ENCODE measurements at regions not wholly inside any gene's neighbourhood (a gene's known extent, or its start where the extent isn't known, plus 50 kb on each side); places are given as distances from the start of the nearest gene placed in this dataset.

DNA sequence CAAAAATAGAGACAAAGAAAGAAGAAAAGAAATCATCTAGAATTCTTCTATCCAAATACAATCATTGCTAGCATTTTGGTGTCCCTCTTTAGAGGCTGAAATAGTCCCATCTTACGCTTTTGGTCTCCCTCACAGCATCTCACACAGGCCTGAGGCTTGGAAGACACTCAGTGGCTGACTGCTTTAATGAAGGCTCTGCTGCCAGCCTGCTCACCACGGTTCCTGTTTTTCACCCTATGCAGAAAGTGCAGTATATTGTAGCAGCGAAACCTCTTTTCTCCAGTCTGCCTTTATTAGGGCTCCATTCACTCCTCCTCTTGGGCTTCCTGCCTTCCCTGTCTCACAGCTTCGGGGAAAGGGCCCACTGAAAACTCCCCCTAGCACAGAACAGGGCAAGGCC lies 102.2 kb downstream of the JCAD start:
- Mint-ChIP-seq H3K27me3 (ENCODE audit: low read depth in 3 of 3) (peaks cover 1 to 4% (median 2%) of the 10 kb centered on the region in 3 donors), H3K36me3 (no peaks in the 10 kb centered on the region), H3K9me3 (peaks cover 0 to 7% (median 3%) of the 10 kb centered on the region in 7 donors), H3K4me1 (no peaks in the 10 kb centered on the region), H3K4me3 (no peak overlapping the region), H3K27ac (peak overlapping the region in 1 of 7 donors; percentile 43)
- Histone ChIP-seq H3K9me3 (replicated peaks in 1 of 2; ENCODE audit: control insufficient read depth in 1 of 2, insufficient read depth in 1 of 2, low read length in 2 of 2) (no peaks in the 10 kb centered on the region), H3K27me3 (ENCODE audit: control insufficient read depth in 2 of 2, insufficient read depth in 2 of 2, low read length in 2 of 2) (no peaks in the 10 kb centered on the region), H3K79me2 (ENCODE audit: insufficient read depth, low read length) (no peaks in the 10 kb centered on the region), H3K27ac (ENCODE audit: low read depth in 1 of 2, low read length in 2 of 2) (no peak overlapping the region), H3K9ac (ENCODE audit: insufficient read depth, low read length, poor library complexity, severe bottlenecking) (no peak overlapping the region), H3K4me3 (replicated peaks in 1 of 3; ENCODE audit: low read depth in 2 of 3, low read length in 3 of 3) (no peak overlapping the region), H2AFZ (ENCODE audit: insufficient read depth, low read depth, low read length, poor library complexity, severe bottlenecking) (no peak overlapping the region), H3K4me2 (replicated peaks; ENCODE audit: extremely low read depth, low read length, poor library complexity, severe bottlenecking) (no peak overlapping the region), H3K36me3 (replicated peaks in 1 of 2; ENCODE audit: control insufficient read depth in 1 of 2, insufficient read depth in 2 of 2, low read length in 2 of 2) (no peaks in the 10 kb centered on the region), H3K4me1 (ENCODE audit: control insufficient read depth in 1 of 2, insufficient read depth in 2 of 2, low read length in 2 of 2) (no peaks in the 10 kb centered on the region), H4K20me1 (ENCODE audit: insufficient read depth, low read length) (no peaks in the 10 kb centered on the region)
- no peak for DNase-seq
- intact Hi-C loops (cut with micrococcal nuclease), result no loop called here
- TF ChIP-seq, protein P1, sequence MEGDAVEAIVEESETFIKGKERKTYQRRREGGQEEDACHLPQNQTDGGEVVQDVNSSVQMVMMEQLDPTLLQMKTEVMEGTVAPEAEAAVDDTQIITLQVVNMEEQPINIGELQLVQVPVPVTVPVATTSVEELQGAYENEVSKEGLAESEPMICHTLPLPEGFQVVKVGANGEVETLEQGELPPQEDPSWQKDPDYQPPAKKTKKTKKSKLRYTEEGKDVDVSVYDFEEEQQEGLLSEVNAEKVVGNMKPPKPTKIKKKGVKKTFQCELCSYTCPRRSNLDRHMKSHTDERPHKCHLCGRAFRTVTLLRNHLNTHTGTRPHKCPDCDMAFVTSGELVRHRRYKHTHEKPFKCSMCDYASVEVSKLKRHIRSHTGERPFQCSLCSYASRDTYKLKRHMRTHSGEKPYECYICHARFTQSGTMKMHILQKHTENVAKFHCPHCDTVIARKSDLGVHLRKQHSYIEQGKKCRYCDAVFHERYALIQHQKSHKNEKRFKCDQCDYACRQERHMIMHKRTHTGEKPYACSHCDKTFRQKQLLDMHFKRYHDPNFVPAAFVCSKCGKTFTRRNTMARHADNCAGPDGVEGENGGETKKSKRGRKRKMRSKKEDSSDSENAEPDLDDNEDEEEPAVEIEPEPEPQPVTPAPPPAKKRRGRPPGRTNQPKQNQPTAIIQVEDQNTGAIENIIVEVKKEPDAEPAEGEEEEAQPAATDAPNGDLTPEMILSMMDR (IDR thresholded peaks at IDR 0.05), result no peak
- WGBS (ENCODE audit: insufficient coverage), result 29% methylated on average over 3 of the region's 4 CpGs

- TF ChIP-seq, protein P1 (IDR thresholded peaks at IDR 0.05), result no peak
- Mint-ChIP-seq H3K27me3 (ENCODE audit: low read depth in 3 of 3) (peaks cover 1 to 4% (median 2%) of the 10 kb centered on the region in 3 donors), H3K4me3 (no peak overlapping the region), H3K4me1 (no peaks in the 10 kb centered on the region), H3K27ac (no peak overlapping the region), H3K36me3 (no peaks in the 10 kb centered on the region), H3K9me3 (peaks cover 0 to 7% (median 3%) of the 10 kb centered on the region in 7 donors)
- H3K9me3 ChIP-seq (replicated peaks in 1 of 2; ENCODE audit: control insufficient read depth in 1 of 2, insufficient read depth in 1 of 2, low read length in 2 of 2), result no peaks in the 10 kb centered on the region
- H3K9ac ChIP-seq (ENCODE audit: insufficient read depth, low read length, poor library complexity, severe bottlenecking), result no peak overlapping the region
- no peaks in the 10 kb centered on the region for H3K27me3 ChIP-seq (ENCODE audit: control insufficient read depth in 2 of 2, insufficient read depth in 2 of 2, low read length in 2 of 2)
- no peak for DNase-seq
- no peak overlapping the region for H3K4me3 ChIP-seq (replicated peaks in 1 of 3; ENCODE audit: low read depth in 2 of 3, low read length in 3 of 3)
- H3K36me3 ChIP-seq (replicated peaks in 1 of 2; ENCODE audit: control insufficient read depth in 1 of 2, insufficient read depth in 2 of 2, low read length in 2 of 2), result no peaks in the 10 kb centered on the region
- H3K79me2 ChIP-seq (ENCODE audit: insufficient read depth, low read length), result no peaks in the 10 kb centered on the region
- no peak overlapping the region for H3K4me2 ChIP-seq (replicated peaks; ENCODE audit: extremely low read depth, low read length, poor library complexity, severe bottlenecking)
- WGBS (ENCODE audit: insufficient coverage), result 100% methylated on average over 2 of the region's 7 CpGs
- H2AFZ ChIP-seq (ENCODE audit: insufficient read depth, low read depth, low read length, poor library complexity, severe bottlenecking), result no peak overlapping the region
- intact Hi-C loops (cut with micrococcal nuclease), result no loop called here
- H3K27ac ChIP-seq (ENCODE audit: low read depth in 1 of 2, low read length in 2 of 2), result no peak overlapping the region
- no peaks in the 10 kb centered on the region for H3K4me1 ChIP-seq (ENCODE audit: control insufficient read depth in 1 of 2, insufficient read depth in 2 of 2, low read length in 2 of 2)
- no peaks in the 10 kb centered on the region for H4K20me1 ChIP-seq (ENCODE audit: insufficient read depth, low read length)
Measured at GRCh38 chr10:29956335-29956924, 103.0 kb downstream of the JCAD start.

All from CD14-positive monocyte (primary cell).